Stimulated activated CD4-positive, alpha-beta T cell treated with anti-CD3 and anti-CD28 coated beads, Interleukin-1b, Interleukin-23, amount 100 ng/mL, for 48 hours (primary cell): ENCODE measurements at regions not wholly inside any gene's neighbourhood (a gene's known extent, or its start where the extent isn't known, plus 50 kb on each side); places are given as distances from the start of the nearest gene placed in this dataset.
"Not testable (repeated sequence)": the region's sequence is repeated elsewhere in the genome, so short reads cannot be mapped to it uniquely, and the experiment has no call there.

Experiments used
- DNase-seq: peaks from one replicate; pipeline ENCODE4 v3.0.0-alpha.2; 2020

- DNase-seq, result no peak
Measured at GRCh38 chr15:87722941-87723691, 533.4 kb downstream of the NTRK3 start.

- DNase-seq, result no peak
Measured at GRCh38 chr15:87720235-87720634, 536.3 kb downstream of the NTRK3 start.

- no peak for DNase-seq
Measured at GRCh38 chr15:87716422-87716821, 540.1 kb downstream of the NTRK3 start.

GRCh38 chr15:87715252-87715651, 541.3 kb downstream of the NTRK3 start:
- DNase-seq, result no peak

- DNase-seq, result no peak
Measured at GRCh38 chr15:87713475-87713879, 543.1 kb downstream of the NTRK3 start.

GRCh38 chr15:87712211-87712610, 544.3 kb downstream of the NTRK3 start:
- no peak for DNase-seq

- DNase-seq, result no peak
Measured at GRCh38 chr15:87711026-87711425, 545.5 kb downstream of the NTRK3 start.

- no peak for DNase-seq
Measured at GRCh38 chr15:87710406-87710805, 546.1 kb downstream of the NTRK3 start.

- no peak for DNase-seq
Measured at GRCh38 chr15:87707566-87708130, 548.9 kb downstream of the NTRK3 start.

- no peak for DNase-seq
Measured at GRCh38 chr15:87707071-87707470, 549.5 kb downstream of the NTRK3 start.

GRCh38 chr15:87706001-87706400, 550.5 kb downstream of the NTRK3 start:
- no peak for DNase-seq

- no peak for DNase-seq
Measured at GRCh38 chr15:87704276-87704675, 552.3 kb downstream of the NTRK3 start.

GRCh38 chr15:87703327-87704111, 553.0 kb downstream of the NTRK3 start:
- DNase-seq, result no peak

- DNase-seq, result no peak
Measured at GRCh38 chr15:87702270-87702669, 554.3 kb downstream of the NTRK3 start.

GRCh38 chr15:87698467-87698866, 558.1 kb downstream of the NTRK3 start:
- DNase-seq, result not testable (repeated sequence)

- no peak for DNase-seq
Measured at GRCh38 chr15:87689716-87690115, 566.8 kb downstream of the NTRK3 start.

GRCh38 chr15:87687523-87687870, 569.0 kb downstream of the NTRK3 start:
- no peak for DNase-seq

GRCh38 chr15:87686841-87687522, 569.6 kb downstream of the NTRK3 start:
- no peak for DNase-seq

- DNase-seq, result no peak
Measured at GRCh38 chr15:87686339-87686738, 570.2 kb downstream of the NTRK3 start.

- DNase-seq, result no peak
Measured at GRCh38 chr15:87682527-87682926, 574.0 kb downstream of the NTRK3 start.

- DNase-seq, result no peak
Measured at GRCh38 chr15:87681104-87681503, 575.4 kb downstream of the NTRK3 start.

- DNase-seq, result no peak
Measured at GRCh38 chr15:87680208-87680607, 576.3 kb downstream of the NTRK3 start.

- no peak for DNase-seq
Measured at GRCh38 chr15:87675271-87675670, 581.3 kb downstream of the NTRK3 start.
